Keratinocyte (primary cell): ENCODE measurements at regions not wholly inside any gene's neighbourhood (a gene's known extent, or its start where the extent isn't known, plus 50 kb on each side); places are given as distances from the start of the nearest gene placed in this dataset.

Source experiments
- DNase-seq: peaks from one replicate; pipeline ENCODE4 v3.0.0-alpha.2; 2011; ENCODE audit warnings: low read depth, missing footprints, low spot score
- FAIRE-seq: peaks from 2 replicates; lab custom pipeline; 2011; peaks lifted over from hg19 to GRCh38; lab: Jason Lieb, UNC
- H2AFZ ChIP-seq: 2 replicates; pipeline ENCODE4 v1.6.0; 2012; ENCODE audit warnings: low read length, control low read depth, inconsistent platforms; ENCODE audit not compliant: control insufficient read depth
- H3K27ac ChIP-seq: 2 replicates; pipeline ENCODE4 v1.5.1; 2011; ENCODE audit warnings: low read length; ENCODE audit not compliant: control insufficient read depth, insufficient read depth
- H3K27me3 ChIP-seq: 3 replicates; pipeline ENCODE4 v1.6.0; 2011; ENCODE audit warnings: low read length; ENCODE audit not compliant: control insufficient read depth, insufficient read depth; ENCODE audit errors: extremely low read depth
- H3K36me3 ChIP-seq, 2 experiments: 2 replicates in 1 of 2; 3 replicates in 1 of 2; pipeline ENCODE4 v1.5.1; 2011; ENCODE audit warnings: low read length in 2 of 2, mild to moderate bottlenecking in 1 of 2; ENCODE audit not compliant: control insufficient read depth in 2 of 2, insufficient read depth in 2 of 2; ENCODE audit errors: extremely low read depth in 1 of 2
- H3K4me1 ChIP-seq: 3 replicates; pipeline ENCODE4 v1.5.1; 2011; ENCODE audit warnings: low read length; ENCODE audit not compliant: control insufficient read depth, insufficient read depth; ENCODE audit errors: extremely low read depth
- H3K4me2 ChIP-seq: 3 replicates; pipeline ENCODE4 v1.6.0; 2011; ENCODE audit warnings: low read depth, low read length; ENCODE audit not compliant: control insufficient read depth, insufficient read depth; ENCODE audit errors: extremely low read depth
- H3K4me3 ChIP-seq, 3 experiments: fragments of 200-600 bp in 1 of 3; sonication (generic) in 1 of 3; 2 replicates in 2 of 3; 3 replicates in 1 of 3; pipeline ENCODE4 v1.5.1; 2011 to 2016; ENCODE audit warnings: low read length in 3 of 3, mild to moderate bottlenecking in 3 of 3, control low read depth in 2 of 3, inconsistent platforms in 1 of 3, low read depth in 1 of 3, mixed read lengths in 1 of 3, mixed run types in 1 of 3, moderate library complexity in 1 of 3; ENCODE audit not compliant: control insufficient read depth in 2 of 3, insufficient read depth in 2 of 3; ENCODE audit errors: extremely low read depth in 1 of 3
- H3K79me2 ChIP-seq: 2 replicates; pipeline ENCODE4 v1.6.0; 2012; ENCODE audit warnings: low read length; ENCODE audit not compliant: control insufficient read depth, insufficient read depth
- H3K9ac ChIP-seq: 3 replicates; pipeline ENCODE4 v1.6.0; 2011; ENCODE audit warnings: low read length; ENCODE audit not compliant: control insufficient read depth, insufficient read depth; ENCODE audit errors: extremely low read depth
- H3K9me1 ChIP-seq: 3 replicates; pipeline ENCODE4 v1.6.0; 2011; ENCODE audit warnings: low read length; ENCODE audit not compliant: control insufficient read depth, insufficient read depth; ENCODE audit errors: extremely low read depth
- H3K9me3 ChIP-seq: 2 replicates; pipeline ENCODE4 v1.5.1; 2012; ENCODE audit warnings: low read depth, low read length; ENCODE audit not compliant: control insufficient read depth
- H4K20me1 ChIP-seq: 3 replicates; pipeline ENCODE4 v1.6.0; 2011; ENCODE audit warnings: low read length; ENCODE audit not compliant: control insufficient read depth, insufficient read depth; ENCODE audit errors: extremely low read depth
- EZH2 ChIP-seq: IDR thresholded peaks from one replicate; pipeline ENCODE4 v1.6.1; 2012; ENCODE audit warnings: inconsistent platforms, mild to moderate bottlenecking, low read length, moderate library complexity
- dilution Hi-C: fragments of 300-500 bp; cut with MboI; formaldehyde crosslinking; loops from one replicate; pipeline ENCODE4 v1.7.0; 2020; ENCODE audit warnings: low sequenced_read_pairs; ENCODE audit not compliant: extremely low pct_ligation_motif_present
- TF ChIP-seq, protein P1 (sequence below), 3 experiments: IDR thresholded peaks in 1 of 3; conservative IDR thresholded peaks in 1 of 3; optimal IDR thresholded peaks in 1 of 3; 2 replicates in 2 of 3; 3 replicates in 1 of 3; pipeline versions ENCODE3 to v1.5.1; 2011; ENCODE audit warnings: low read length in 3 of 3, mild to moderate bottlenecking in 3 of 3, moderate library complexity in 2 of 3, control low read depth in 1 of 3, inconsistent platforms in 1 of 3; ENCODE audit not compliant: insufficient read depth in 2 of 3; ENCODE audit errors: extremely low read depth in 1 of 3

DNA sequence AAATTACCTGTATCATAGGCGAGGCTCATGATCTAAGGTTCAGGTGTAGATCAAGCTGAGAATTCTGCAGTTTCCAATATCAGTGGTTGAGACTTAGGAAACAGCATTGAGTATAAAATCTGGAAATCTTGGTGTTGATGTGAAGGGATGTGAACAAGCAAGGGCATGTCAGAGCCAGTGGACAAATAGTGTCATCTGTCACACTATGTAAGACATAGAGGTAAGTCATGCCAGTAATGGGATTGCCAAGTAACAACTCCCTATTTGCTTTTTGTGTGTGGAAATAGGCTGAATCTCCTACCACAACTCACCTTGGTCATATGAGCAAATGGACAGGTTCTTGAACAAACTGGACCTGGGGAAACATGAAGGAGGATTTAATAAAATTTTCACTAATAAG is 334.5 kb upstream of the EMCN start:
- FAIRE-seq: no peak
- dilution Hi-C loops: no loop called here
- no peak for TF ChIP-seq EZH2
- TF ChIP-seq, protein P1, sequence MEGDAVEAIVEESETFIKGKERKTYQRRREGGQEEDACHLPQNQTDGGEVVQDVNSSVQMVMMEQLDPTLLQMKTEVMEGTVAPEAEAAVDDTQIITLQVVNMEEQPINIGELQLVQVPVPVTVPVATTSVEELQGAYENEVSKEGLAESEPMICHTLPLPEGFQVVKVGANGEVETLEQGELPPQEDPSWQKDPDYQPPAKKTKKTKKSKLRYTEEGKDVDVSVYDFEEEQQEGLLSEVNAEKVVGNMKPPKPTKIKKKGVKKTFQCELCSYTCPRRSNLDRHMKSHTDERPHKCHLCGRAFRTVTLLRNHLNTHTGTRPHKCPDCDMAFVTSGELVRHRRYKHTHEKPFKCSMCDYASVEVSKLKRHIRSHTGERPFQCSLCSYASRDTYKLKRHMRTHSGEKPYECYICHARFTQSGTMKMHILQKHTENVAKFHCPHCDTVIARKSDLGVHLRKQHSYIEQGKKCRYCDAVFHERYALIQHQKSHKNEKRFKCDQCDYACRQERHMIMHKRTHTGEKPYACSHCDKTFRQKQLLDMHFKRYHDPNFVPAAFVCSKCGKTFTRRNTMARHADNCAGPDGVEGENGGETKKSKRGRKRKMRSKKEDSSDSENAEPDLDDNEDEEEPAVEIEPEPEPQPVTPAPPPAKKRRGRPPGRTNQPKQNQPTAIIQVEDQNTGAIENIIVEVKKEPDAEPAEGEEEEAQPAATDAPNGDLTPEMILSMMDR (optimal IDR thresholded peaks at IDR 0.05 in 1 of 3, IDR thresholded peaks at IDR 0.05 in 1 of 3, conservative IDR thresholded peaks at IDR 0.05 in 1 of 3; ENCODE audit: extremely low read depth in 1 of 3, insufficient read depth in 2 of 3, low read length in 3 of 3): no peak

DNA sequence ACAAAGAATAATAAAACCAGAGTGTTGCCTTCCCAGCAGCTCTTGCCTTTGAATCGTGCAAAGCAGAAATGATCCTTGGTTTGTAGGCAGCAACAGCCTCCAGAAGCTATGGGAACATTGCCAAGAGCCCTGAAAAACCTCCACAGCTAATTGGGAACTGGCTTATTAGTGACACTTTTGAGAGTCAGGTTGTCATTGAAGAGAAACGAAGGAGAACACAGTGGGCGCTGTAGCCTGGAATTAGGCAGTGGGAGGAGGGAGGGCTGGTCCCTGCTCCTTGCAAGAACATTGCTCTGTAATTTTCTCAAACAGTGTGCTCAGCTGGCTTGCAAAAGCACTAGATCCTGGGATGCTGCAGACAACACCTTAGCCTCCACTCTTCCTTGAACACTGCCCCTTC is 331.5 kb upstream of the EMCN start:
- no peaks in the 10 kb centered on the region for H3K9me1 ChIP-seq
- FAIRE-seq (no peak), DNase-seq (no peak)
- H3K9me3 ChIP-seq: no peaks in the 10 kb centered on the region
- dilution Hi-C loops: no loop called here
- no peaks in the 10 kb centered on the region for H3K36me3 ChIP-seq
- H3K4me2 ChIP-seq: no peak overlapping the region
- H3K9ac ChIP-seq: no peak overlapping the region
- H4K20me1 ChIP-seq: no peaks in the 10 kb centered on the region
- H2AFZ ChIP-seq: no peak overlapping the region
- H3K79me2 ChIP-seq: no peaks in the 10 kb centered on the region
- no peaks in the 10 kb centered on the region for H3K4me1 ChIP-seq
- no peak overlapping the region for H3K4me3 ChIP-seq
- H3K27ac ChIP-seq: no peak overlapping the region
- TF ChIP-seq, protein P1 (optimal IDR thresholded peaks at IDR 0.05 in 1 of 3, IDR thresholded peaks at IDR 0.05 in 1 of 3, conservative IDR thresholded peaks at IDR 0.05 in 1 of 3; ENCODE audit: extremely low read depth in 1 of 3, insufficient read depth in 2 of 3, low read length in 3 of 3): no peak
- TF ChIP-seq EZH2: no peak
- no peaks in the 10 kb centered on the region for H3K27me3 ChIP-seq

More for the DNA sequence above, 334.5 kb upstream of the EMCN start:
- no peak for DNase-seq
- H3K4me2 ChIP-seq: no peak overlapping the region
- no peak overlapping the region for H3K27ac ChIP-seq
- no peaks in the 10 kb centered on the region for H3K4me1 ChIP-seq
- no peaks in the 10 kb centered on the region for H4K20me1 ChIP-seq
- no peaks in the 10 kb centered on the region for H3K27me3 ChIP-seq
- no peaks in the 10 kb centered on the region for H3K36me3 ChIP-seq
- no peaks in the 10 kb centered on the region for H3K9me1 ChIP-seq
- H3K9me3 ChIP-seq: no peaks in the 10 kb centered on the region
- H3K9ac ChIP-seq: no peak overlapping the region
- no peaks in the 10 kb centered on the region for H3K79me2 ChIP-seq
- no peak overlapping the region for H3K4me3 ChIP-seq
- H2AFZ ChIP-seq: no peak overlapping the region
